Neural progenitor cell (in vitro differentiated cells): ENCODE measurements at regions not wholly inside any gene's neighbourhood (a gene's known extent, or its start where the extent isn't known, plus 50 kb on each side); places are given as distances from the start of the nearest gene placed in this dataset.

ENCODE experiments used
- DNase-seq: peaks from one replicate; pipeline ENCODE4 v3.0.0-alpha.2; 2016; ENCODE audit warnings: low spot score
- H2AFZ ChIP-seq: fragments of 200-600 bp; sonication (generic); replicated peaks from 2 replicates; pipeline ENCODE4 v1.6.1; 2016; ENCODE audit warnings: antibody characterized with exemption
- H3F3A ChIP-seq: fragments of 200-600 bp; sonication (generic); 2 replicates; pipeline ENCODE4 v1.6.1; 2016; ENCODE audit warnings: antibody characterized with exemption, low read depth
- H3K27ac ChIP-seq: fragments of 200-600 bp; sonication (generic); 2 replicates; pipeline ENCODE4 v1.5.1; 2016; ENCODE audit warnings: mild to moderate bottlenecking
- H3K27me3 ChIP-seq: fragments of 200-600 bp; sonication (generic); 2 replicates; pipeline ENCODE4 v1.6.1; 2016; ENCODE audit warnings: mild to moderate bottlenecking, moderate library complexity
- H3K36me3 ChIP-seq: fragments of 200-600 bp; sonication (generic); 2 replicates; pipeline ENCODE4 v1.5.1; 2016
- H3K4me1 ChIP-seq: fragments of 200-600 bp; sonication (generic); 2 replicates; pipeline ENCODE4 v1.6.1; 2016; ENCODE audit warnings: mixed run types
- H3K4me2 ChIP-seq: fragments of 200-600 bp; sonication (generic); 2 replicates; pipeline ENCODE4 v1.6.1; 2016
- H3K4me3 ChIP-seq: fragments of 200-600 bp; sonication (generic); 2 replicates; pipeline ENCODE4 v1.5.1; 2016
- H3K79me2 ChIP-seq: fragments of 200-600 bp; sonication (generic); 2 replicates; pipeline ENCODE4 v1.6.1; 2016; ENCODE audit warnings: low read depth
- H3K9ac ChIP-seq: fragments of 200-600 bp; sonication (generic); 2 replicates; pipeline ENCODE4 v1.6.1; 2016
- H3K9me3 ChIP-seq: fragments of 200-600 bp; sonication (generic); 2 replicates; pipeline ENCODE4 v1.5.1; 2016; ENCODE audit warnings: low read depth
- H4K20me1 ChIP-seq: fragments of 200-600 bp; sonication (generic); 2 replicates; pipeline ENCODE4 v1.6.1; 2016; ENCODE audit warnings: low read depth
- H3K27ac Mint-ChIP-seq: 3 replicates; pipeline ENCODE4 v1.8.0; 2021; ENCODE audit warnings: mixed read lengths
- H3K27me3 Mint-ChIP-seq: 2 replicates; pipeline ENCODE4 v1.8.0; 2022; ENCODE audit warnings: low read depth, mild to moderate bottlenecking, inconsistent platforms, moderate library complexity, mixed read lengths; ENCODE audit not compliant: insufficient read depth
- H3K36me3 Mint-ChIP-seq: 3 replicates; pipeline ENCODE4 v1.8.0; 2021; ENCODE audit warnings: mixed read lengths
- H3K4me1 Mint-ChIP-seq: 3 replicates; pipeline ENCODE4 v1.8.0; 2021; ENCODE audit warnings: mixed read lengths
- H3K4me3 Mint-ChIP-seq: 3 replicates; pipeline ENCODE4 v1.8.0; 2021; ENCODE audit warnings: mild to moderate bottlenecking, moderate library complexity, mixed read lengths
- H3K9me3 Mint-ChIP-seq: 3 replicates; pipeline ENCODE4 v1.8.0; 2020; ENCODE audit warnings: mixed read lengths
- CTCF ChIP-seq: fragments of 200-600 bp; sonication (generic); IDR thresholded peaks from 2 replicates; pipeline ENCODE4 v1.5.1; 2017; ENCODE audit warnings: antibody characterized with exemption, mild to moderate bottlenecking
- EZH2 ChIP-seq: fragments of 200-600 bp; sonication (generic); IDR thresholded peaks from 2 replicates; pipeline ENCODE4 v1.6.1; 2017; ENCODE audit warnings: antibody characterized with exemption, mild to moderate bottlenecking, moderate library complexity
- EZH2phosphoT487 ChIP-seq: fragments of 200-600 bp; sonication (generic); IDR thresholded peaks from 2 replicates; pipeline ENCODE4 v1.6.1; 2017; ENCODE audit warnings: antibody characterized with exemption

- Histone ChIP-seq H2AFZ (no peak overlapping the region), H4K20me1 (no peaks in the 10 kb centered on the region), H3K9ac (no peak overlapping the region), H3K9me3 (no peaks in the 10 kb centered on the region), H3K4me3 (no peak overlapping the region), H3K4me1 (no peaks in the 10 kb centered on the region), H3K4me2 (no peak overlapping the region), H3K27ac (no peak overlapping the region), H3K79me2 (no peaks in the 10 kb centered on the region), H3K27me3 (no peaks in the 10 kb centered on the region), H3K36me3 (no peaks in the 10 kb centered on the region), H3F3A (no peaks in the 10 kb centered on the region)
- DNase-seq: no peak
- H3K4me3 Mint-ChIP-seq: no peak overlapping the region
- no peaks in the 10 kb centered on the region for H3K4me1 Mint-ChIP-seq
- H3K27ac Mint-ChIP-seq: no peak overlapping the region
- H3K27me3 Mint-ChIP-seq: peaks cover 2% of the 10 kb centered on the region
- TF ChIP-seq EZH2 (no peak), CTCF (no peak), EZH2phosphoT487 (no peak)
- no peaks in the 10 kb centered on the region for H3K9me3 Mint-ChIP-seq
- H3K36me3 Mint-ChIP-seq: no peaks in the 10 kb centered on the region
Observed at GRCh38 chr15:39499681-39500080, 81.2 kb upstream of the THBS1 start.

GRCh38 chr15:39501366-39502081 is 79.4 kb upstream of the THBS1 start:
- Histone ChIP-seq H4K20me1 (no peaks in the 10 kb centered on the region), H3K27ac (no peak overlapping the region), H3K9me3 (no peaks in the 10 kb centered on the region), H3K4me3 (no peak overlapping the region), H2AFZ (no peak overlapping the region), H3K27me3 (no peaks in the 10 kb centered on the region), H3K4me2 (no peak overlapping the region), H3F3A (no peaks in the 10 kb centered on the region), H3K79me2 (no peaks in the 10 kb centered on the region), H3K36me3 (no peaks in the 10 kb centered on the region), H3K9ac (no peak overlapping the region), H3K4me1 (no peaks in the 10 kb centered on the region)
- Mint-ChIP-seq H3K4me3 (no peak overlapping the region), H3K27me3 (peaks cover 2% of the 10 kb centered on the region), H3K9me3 (no peaks in the 10 kb centered on the region), H3K4me1 (no peaks in the 10 kb centered on the region), H3K36me3 (no peaks in the 10 kb centered on the region), H3K27ac (no peak overlapping the region)
- DNase-seq: no peak
- TF ChIP-seq EZH2 (no peak), CTCF (no peak), EZH2phosphoT487 (no peak)

- no peaks in the 10 kb centered on the region for H3K36me3 ChIP-seq
- no peak for TF ChIP-seq EZH2
- Mint-ChIP-seq H3K27me3 (peaks cover 2% of the 10 kb centered on the region), H3K4me3 (no peak overlapping the region), H3K36me3 (no peaks in the 10 kb centered on the region), H3K27ac (no peak overlapping the region), H3K9me3 (no peaks in the 10 kb centered on the region), H3K4me1 (no peaks in the 10 kb centered on the region)
- no peak overlapping the region for H2AFZ ChIP-seq
- no peaks in the 10 kb centered on the region for H3F3A ChIP-seq
- no peak overlapping the region for H3K9ac ChIP-seq
- no peak overlapping the region for H3K27ac ChIP-seq
- no peaks in the 10 kb centered on the region for H3K79me2 ChIP-seq
- DNase-seq: no peak
- no peaks in the 10 kb centered on the region for H3K27me3 ChIP-seq
- H3K4me3 ChIP-seq: no peak overlapping the region
- no peaks in the 10 kb centered on the region for H4K20me1 ChIP-seq
- H3K9me3 ChIP-seq: no peaks in the 10 kb centered on the region
- H3K4me2 ChIP-seq: no peak overlapping the region
- no peaks in the 10 kb centered on the region for H3K4me1 ChIP-seq
Observed at GRCh38 chr15:39502082-39502447, 78.8 kb upstream of the THBS1 start.

DNA sequence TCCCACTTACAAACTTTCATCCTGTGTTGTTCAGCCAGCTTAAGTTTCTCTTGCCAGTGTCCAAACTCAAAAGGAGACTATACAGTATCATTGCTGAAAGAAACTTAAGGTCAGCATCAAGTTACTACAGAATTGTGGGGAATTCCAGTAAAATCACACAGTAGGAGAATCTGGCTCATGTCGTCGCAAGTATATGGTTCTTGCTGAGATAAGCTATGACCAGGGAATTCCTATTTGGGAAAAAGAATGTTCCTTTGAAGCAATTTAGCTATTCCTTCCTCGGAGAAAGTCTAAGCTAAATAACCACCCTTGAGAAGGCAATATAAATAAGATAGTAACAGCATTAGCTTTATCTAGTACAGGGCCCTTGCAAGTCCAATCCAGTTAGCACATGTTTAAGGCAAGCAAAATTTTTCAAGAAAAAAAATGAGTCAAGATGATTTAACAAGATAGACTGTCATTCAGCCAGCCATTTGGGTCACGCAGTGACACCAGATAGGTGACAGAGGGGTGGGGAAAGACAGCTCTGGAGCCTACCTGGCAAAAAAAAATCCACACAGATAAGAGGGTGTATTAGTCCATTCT is 78.2 kb upstream of the THBS1 start:
- H3F3A ChIP-seq: no peaks in the 10 kb centered on the region
- DNase-seq: no peak
- no peak overlapping the region for H3K27ac ChIP-seq
- TF ChIP-seq EZH2: no peak
- no peak for TF ChIP-seq CTCF
- TF ChIP-seq EZH2phosphoT487: no peak
- H3K9me3 Mint-ChIP-seq: no peaks in the 10 kb centered on the region
- H3K27me3 Mint-ChIP-seq: peaks cover 2% of the 10 kb centered on the region
- H3K36me3 ChIP-seq: no peaks in the 10 kb centered on the region
- no peaks in the 10 kb centered on the region for H3K4me1 ChIP-seq
- no peak overlapping the region for H3K4me3 Mint-ChIP-seq
- no peaks in the 10 kb centered on the region for H4K20me1 ChIP-seq
- H3K36me3 Mint-ChIP-seq: no peaks in the 10 kb centered on the region
- no peaks in the 10 kb centered on the region for H3K79me2 ChIP-seq
- H3K9ac ChIP-seq: no peak overlapping the region
- H3K27me3 ChIP-seq: no peaks in the 10 kb centered on the region
- no peak overlapping the region for H3K4me3 ChIP-seq
- no peak overlapping the region for H3K4me2 ChIP-seq
- no peak overlapping the region for H2AFZ ChIP-seq
- no peak overlapping the region for H3K27ac Mint-ChIP-seq
- H3K4me1 Mint-ChIP-seq: no peaks in the 10 kb centered on the region
- no peaks in the 10 kb centered on the region for H3K9me3 ChIP-seq
